Suppressor macrophage (primary cell): ENCODE measurements at regions not wholly inside any gene's neighbourhood (a gene's known extent, or its start where the extent isn't known, plus 50 kb on each side); places are given as distances from the start of the nearest gene placed in this dataset.
"Not testable (repeated sequence)": the region's sequence is repeated elsewhere in the genome, so short reads cannot be mapped to it uniquely, and the experiment has no call there.

ENCODE experiments used
- DNase-seq, 4 experiments: peaks; one replicate each; pipeline ENCODE4 v3.0.0-alpha.2; 2020 to 2022

DNA sequence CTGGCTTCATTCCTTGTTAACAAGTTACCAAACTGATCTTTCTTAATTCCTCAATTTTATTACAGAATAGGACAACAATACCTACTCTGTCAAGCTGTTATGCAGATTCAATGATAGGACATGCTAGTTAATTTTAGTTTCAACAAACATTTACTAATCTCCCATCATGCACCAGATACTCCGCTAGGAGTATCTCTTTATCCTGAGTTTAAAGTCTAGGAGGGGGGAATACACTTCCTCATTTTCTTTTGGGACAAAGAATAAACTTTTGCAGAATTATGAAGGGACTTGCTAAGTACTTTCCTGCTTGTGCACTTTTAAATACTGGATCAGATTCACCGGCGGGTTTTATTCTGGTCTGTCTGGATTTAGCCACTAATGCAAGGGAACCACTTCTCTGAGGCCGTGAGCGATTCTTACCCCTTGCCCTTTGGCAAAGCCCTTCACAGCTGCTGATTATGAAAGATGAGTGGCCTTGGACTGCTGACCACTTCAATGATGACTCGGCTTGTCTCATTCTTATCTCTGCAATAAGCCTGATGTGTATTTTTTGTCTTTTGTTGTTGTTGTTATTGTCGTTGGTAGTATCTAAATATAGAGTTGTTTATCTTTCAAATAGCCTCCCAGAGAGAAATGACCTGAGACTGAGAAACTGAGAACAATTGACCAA, 73.9 kb downstream of the RMI1 start:
- DNase-seq = no peak

DNA sequence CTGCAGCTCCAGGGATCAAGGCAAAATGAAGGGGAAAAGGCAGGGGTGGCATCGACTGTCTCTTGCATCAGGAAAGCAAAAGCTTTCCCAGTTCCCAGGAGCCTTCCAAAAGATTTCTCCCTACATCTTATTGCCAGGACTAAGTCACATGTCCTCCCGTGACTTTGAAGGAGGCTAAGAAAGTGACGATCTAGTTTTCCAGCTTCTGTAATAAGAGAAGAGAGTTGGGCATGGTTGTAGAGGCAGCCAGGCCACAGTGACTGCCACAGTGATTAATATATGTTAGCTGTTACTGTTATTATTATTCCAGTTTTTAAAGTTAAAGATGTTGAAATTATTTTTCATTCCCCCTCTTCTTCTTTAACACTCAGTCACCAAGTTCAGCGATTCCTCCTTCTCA, 77.1 kb downstream of the RMI1 start:
- no peak for DNase-seq

DNA sequence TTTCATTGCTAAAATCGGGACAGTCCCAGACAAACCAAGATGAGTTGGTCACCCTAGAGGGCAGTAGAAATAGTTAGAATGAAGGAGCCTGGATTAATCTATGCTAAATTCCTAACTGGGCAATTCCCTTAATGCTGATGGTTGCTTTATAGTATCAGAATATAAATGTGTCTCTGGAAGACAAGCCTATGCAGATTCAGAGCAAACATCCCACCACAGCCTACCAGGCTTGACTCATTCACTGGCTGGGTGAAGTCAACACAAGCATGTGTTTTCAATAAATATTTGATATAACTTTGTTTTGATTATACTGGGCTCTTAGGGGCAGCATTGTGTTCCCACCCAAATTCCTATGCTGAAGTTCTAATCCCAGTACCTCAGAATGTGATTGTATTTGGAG, 79.3 kb downstream of the RMI1 start:
- no peak for DNase-seq

DNA sequence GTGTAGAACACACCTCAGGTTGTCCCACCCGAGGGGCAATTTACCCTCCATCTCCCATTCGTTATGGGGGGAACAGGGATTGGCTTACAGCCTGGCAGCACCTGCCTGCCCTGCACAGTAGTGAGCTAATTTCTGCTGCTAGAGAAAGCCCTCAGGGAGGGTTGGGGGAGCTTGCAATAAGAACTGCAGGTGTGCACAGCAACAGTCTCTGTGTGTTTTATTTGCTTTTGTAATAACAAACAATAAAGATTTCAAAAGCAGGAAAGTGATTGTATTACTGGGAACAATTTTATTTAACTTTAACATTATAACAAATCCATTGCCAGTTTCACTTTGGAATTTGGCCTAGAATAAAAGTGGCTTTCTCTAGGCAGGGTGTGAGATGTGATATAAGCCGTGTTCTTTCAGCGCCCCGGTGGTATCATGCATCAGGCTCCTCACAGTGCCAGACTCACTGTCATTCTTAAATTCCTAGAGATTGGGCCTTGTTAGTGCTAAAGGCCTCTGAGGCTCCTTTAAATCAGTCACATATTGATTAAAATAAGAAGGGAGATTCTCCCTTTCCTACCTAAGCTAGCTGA, 81.1 kb downstream of the RMI1 start:
- DNase-seq = no peak

DNA sequence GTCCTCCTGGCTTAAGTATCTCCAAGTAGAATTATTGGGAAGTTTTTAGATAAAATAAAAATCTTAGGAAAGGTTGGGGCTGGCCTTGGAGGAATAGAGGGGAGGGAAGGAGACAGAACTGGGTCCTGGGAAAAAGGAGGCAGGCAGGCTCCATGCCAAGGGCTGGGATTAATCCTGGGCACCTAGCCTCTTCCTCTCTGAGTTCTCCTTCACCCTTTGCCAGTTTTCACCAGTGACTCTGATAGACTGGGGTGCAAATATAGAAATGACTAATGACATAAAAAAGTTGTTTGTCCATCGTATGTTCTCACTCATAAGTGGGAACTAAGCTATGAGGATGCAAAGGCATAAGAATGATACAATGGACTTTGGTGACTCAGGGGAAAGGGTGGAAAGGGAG, 81.9 kb downstream of the RMI1 start:
- DNase-seq = no peak

DNA sequence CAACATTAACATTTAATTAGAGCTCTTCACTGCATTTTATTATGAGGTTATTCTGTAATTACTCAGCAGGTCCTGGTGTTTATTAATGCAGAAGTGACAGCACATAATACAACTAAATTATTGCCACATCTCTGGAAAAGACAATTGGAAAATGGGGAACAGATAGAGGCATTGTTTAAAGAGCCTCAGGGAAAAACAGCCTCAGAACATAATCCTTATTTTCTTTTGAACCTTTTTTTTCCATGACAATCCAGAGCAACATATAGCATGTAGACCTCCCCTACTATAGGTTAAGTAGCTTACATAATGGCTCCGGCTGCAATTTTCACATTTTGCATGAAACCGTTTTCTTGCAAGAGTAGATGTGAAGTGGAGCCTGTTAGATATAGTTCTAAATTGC, 87.2 kb downstream of the RMI1 start:
- DNase-seq = no peak

DNA sequence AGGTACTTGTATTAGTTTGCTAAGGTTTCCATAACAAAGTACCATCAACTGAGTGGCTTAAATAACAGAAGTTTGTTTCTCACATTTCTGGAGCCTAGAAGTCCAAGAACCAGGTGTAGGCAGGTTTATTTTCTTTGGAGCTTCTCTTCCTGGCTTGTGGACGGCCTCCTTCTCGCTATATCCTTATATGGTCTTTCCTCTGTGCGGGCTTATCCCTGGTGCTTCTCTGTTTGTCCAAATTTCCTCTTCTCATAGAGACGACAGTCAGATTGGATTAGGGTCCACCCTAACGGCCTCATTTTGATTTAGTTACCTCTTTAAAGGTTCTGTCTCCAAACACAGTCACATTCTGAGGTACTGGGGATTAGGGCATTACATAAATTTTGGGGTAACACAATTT, 88.3 kb downstream of the RMI1 start:
- no peak for DNase-seq

DNA sequence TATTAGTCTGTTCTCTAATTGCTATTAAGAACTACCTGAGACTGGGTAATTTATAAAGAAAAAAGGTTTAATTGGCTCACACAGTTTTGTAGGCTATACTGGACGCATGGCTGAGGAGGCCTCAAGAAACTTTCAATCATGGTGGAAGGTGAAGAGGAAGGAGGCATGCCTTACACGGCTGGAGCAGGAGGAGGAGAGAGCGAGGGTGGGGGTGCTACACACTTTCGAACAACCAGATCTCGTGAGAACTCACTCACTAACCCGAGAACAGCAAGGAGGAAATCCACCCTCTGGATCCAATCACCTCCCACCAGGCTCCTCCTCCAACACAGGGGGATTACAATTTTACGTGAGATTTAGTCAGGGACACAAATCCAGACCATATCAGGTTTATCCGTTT, 90.0 kb downstream of the RMI1 start:
- no peak for DNase-seq

DNA sequence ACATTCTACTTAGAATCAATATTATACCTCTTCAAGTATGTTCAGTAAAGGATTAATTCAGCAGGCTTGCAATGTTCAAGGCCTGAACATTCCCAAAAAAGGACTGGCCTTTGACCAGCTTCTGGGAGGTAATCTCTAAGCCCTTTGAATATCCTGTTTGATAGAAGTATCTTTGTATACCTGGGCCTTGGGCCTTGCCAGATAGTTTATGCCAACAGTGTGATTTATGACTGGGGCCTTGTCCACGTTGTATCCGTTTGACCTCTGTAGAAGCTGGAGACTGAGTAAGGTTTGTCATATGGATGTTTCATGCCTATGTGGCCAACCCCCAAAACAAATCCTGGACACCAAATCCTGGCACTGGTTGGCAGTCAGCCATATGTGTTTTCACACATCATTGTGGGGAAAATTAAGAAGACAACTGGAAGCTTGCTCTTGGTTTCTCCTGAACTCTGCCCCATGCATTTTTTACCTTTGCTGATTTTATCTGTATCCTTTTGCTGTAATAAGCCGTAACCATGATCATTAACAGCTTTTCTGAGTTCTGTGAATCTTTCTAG, 92.1 kb downstream of the RMI1 start:
- DNase-seq = no peak

DNA sequence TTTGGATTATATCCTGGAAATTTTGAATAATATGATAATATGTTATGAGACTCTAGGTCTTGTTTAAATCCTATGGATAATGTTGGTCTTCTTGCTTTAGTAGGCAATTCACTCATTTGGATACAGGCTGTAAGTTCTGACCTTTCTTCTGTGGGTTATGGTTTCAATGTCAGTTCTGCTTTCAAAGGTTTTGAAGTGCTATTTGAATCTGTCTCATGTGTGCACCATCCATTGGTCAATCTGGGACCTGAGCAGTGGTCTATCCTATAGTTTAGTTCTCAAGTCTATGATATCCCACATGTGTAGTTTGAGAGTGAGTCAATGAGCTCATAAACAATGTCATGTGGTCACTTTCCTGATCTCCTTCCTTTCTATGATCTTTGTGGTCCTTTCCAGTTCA, 94.4 kb downstream of the RMI1 start:
- DNase-seq = no peak

DNA sequence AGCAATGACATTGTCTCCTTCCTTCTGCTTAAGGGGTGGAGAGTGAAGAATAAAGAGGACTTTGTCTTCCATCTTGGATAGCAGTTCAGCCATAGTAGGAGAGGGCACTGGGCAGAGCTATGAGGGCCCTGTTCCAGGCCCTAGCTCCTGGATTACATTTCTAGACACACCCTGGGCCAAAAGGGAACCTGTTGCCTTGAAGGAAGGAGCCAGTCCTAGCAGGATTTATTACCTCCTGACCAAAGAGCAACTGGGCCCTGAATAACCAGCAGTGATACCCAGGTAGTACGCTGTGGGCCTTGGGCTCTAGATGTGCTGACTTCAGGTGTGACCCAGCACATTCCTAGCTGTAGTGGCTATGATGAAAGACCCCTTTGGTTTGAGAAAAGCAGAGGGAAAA, 95.8 kb downstream of the RMI1 start:
- no peak for DNase-seq

DNA sequence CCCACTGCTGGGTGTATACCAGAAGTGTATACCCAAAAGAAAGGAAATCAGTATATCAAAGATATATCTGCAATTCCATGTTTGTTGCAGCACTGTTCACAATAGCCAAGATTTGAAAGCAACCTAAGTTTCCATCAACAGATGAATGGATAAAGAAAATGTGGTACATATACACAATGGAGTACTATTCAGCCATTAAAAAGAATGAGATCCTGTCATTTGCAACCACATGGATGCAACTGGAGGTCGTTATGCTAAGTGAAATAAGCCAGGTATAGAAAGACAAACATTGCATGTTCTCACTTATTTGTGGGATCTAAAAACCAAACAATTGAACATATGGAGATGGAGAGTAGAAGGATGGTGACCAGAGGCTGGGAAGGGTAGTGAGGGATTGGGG, 97.2 kb downstream of the RMI1 start:
- not testable (repeated sequence) for DNase-seq

DNA sequence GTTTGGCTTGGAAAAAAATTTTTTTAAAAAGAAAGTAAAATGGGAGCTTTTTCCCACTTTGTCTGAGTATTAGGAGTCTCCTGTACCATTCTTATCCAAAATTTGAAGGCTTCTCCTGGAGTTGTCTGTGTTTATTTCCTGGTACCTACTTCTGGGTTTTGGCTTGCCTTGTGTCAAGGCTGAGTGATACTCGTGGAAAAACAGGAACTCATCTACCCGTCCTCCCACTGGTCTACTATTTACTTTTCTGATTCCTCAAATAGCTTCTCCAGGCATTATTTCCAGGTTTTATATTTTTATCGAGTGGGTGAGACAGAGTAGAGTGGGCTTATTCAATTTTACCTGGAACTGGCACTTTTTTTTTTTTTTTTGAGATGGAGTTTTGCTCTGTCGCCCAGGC, 99.4 kb downstream of the RMI1 start:
- peak in 2 of 4 experiments; percentile 20 to 29 for DNase-seq

DNA sequence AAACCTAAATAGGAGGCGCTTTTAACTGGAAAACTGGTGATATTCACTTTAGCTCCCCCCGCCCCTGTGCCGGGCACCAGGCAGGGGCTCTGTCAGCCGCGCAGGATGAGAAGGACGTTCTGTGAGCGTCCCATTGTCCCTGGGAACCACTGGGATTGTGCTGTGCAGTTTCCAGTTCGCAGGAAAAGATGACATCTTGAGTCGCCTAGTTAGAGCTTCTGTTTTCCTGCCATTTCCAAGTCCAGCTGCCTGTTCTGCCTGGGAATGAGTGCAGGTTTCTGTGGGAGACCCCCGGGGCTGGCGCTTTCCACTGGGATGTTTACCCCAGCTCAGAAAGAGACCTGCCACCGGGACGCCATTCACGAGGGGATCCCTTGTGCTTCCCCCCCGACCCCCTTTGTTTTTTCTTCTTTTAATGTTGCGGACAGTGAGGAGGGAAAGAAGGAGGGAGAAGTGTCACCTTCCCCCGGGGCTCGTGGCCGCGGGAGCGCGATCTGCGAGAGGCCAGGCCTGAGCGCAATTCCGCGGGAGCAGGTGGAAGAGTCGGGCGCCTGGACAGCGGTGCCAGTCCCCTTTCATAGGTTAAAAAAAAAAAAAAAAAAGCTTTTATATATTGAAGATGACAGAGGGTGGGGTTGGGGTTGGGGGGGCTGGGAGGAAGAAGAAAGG, 121.5 kb downstream of the RMI1 start:
- no peak for DNase-seq

DNA sequence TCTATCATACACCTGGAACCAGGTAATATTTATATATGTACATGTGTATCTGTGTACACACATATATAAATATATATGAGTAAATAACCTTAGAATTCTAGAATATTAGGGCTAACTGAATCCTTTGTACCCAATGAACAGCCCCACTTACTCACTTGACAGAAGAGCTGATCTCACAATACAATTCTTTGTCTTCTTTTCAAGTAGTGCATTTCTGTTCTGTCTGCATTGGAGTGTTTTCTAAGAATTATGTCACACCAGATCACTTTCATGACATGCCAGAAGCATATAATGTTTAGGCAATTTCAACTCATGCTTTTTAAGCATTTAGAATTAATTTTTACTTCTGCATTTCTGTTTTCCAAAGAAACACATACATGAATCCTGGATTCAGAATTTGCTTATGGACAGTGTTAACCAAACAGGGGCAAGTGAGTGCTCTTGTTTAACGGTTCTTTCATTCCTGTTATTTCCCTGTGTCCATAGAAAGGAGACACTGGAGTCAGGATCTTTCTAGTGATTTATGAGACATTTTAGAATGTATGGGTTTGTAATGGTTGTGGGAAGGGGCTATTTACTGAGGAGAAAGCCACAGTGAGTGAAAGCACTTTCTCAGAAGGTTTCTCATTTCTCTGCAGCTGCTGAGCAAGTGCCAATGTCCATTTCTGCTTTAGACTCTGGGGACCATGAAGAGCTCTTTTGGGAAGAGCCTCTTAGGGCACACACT, 123.2 kb downstream of the RMI1 start:
- no peak for DNase-seq

DNA sequence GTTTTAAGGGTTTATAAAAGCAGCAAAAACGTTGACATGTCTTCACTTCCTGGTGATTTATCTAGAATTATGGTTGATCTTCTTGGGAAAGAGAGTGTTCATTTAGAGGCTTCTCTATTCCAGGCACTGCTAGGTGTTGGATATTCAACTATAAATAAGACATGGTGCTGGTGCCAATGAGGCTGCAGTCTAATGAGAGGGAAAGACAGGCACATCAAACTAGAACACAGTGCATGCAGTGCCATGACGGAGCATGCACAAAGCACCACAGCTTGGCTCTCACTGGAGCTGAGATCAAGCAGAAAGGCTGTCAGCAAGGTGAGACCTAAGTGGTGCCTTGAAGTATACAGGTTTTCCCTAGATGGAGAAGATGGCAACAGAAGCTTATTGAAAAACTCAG, 126.5 kb downstream of the RMI1 start:
- no peak for DNase-seq

DNA sequence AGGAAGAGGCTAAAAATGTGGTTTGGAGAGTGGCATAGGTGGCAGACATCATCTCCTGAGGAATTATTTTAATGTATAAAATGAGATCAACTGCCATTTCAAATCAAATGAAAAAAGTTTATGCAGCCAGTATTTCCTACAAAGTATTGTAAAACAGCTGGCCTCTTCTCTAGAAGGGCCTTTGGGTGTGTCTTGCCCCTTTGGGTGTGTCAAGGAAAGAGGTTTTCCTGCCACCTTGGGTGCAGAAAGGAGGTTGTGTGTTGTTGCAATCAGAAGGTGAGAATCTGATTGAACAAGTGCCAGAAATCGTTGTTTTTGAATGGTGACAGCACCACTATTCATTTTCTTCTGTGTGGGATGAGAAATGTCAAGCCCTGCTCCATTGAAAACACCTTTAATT, 127.4 kb downstream of the RMI1 start:
- DNase-seq = no peak

DNA sequence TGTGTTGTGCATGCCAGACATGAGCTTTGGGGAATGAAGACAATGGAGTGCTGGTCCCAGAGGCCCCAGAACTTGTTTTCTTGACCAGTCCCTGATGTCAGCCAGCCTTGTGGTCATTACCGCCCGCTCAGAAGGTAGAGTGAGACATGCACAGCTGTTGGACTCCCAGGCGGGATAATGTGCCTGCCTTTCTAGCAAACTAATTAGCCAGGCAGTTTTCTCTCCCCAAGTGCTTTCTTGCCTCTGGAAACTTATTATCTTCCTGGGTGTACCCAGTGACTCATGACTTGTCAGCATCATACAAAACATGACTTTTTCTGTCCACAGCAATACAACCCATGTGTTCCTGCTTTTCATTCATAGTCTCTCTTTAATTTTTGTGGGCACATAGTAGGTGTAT, 131.1 kb downstream of the RMI1 start:
- no peak for DNase-seq

DNA sequence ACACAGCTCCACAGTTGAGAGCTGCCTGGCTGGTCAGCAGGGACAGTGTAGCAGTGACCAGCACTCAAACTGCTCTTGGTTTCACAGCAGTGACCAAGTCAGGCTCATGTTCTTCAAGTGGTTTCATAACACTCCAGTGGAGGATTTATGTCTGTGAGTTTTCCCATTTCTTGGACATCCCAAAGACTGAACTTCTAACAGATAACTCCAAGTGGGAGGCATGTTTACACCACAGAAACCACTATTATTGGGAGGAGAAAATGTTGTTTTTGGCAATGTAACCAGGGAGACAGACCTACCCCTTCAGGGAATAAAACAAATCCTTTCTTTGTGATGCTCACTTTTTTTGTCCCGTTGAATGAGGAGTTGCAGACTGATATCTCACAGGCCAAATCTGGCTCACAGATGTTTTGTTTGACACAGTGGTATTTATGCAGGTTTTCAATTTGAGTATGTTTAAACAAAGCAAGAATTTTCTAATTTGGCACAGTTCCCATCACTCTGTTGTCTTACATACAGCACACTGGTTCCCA, 141.5 kb downstream of the RMI1 start:
- no peak for DNase-seq

DNA sequence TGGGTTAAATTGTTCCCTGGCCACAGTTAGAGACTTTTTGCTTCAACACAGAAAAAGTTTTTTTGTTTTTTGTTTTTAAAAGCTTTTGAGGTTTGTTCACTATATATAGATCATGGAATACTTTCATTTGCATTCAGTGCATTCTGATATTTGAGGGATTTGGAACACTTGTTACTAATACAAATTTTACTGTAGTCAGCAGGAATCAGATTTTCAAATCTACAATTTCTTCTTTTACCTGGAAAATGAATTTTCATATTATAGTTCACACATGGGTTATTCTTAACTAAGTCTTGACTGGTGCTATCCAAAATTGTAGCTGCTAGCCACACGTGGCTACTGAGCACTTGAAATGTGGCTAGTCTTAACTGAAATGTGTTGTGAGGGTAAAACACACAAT, 142.0 kb downstream of the RMI1 start:
- DNase-seq = no peak

DNA sequence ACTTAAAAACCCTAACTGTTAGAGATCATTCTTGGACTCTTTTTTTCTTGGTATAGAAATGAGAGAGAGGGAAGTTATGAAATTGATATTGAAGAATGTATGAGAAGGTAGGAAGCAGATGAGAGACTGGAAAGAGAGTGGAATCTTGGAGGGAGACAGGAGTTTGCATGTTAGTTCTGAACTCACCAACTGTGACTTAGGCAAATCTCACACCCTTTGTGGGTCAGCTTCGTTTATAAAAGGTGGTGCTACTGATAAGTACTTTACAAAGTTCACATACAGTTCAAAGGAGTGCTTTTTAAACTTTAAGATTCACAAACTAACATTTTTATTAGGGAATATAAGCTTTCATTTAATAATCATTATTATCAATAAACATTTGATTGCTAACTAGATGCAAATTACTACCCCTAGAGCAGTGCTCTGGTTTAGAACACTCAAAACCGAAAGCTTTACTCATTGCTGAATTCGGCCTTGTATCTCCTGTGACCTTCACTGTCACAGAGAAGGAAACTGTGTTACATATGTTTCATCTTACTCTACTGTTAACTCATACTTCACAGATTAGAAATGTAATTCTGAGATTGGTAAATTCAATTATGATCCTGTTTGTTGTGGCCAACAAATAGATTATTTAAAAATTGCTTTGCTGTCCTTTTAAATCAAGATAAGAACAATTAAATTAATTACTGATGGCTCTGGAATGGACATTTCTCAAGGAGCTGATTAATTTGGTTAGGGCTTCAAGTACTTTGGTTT, 143.2 kb downstream of the RMI1 start:
- no peak for DNase-seq

DNA sequence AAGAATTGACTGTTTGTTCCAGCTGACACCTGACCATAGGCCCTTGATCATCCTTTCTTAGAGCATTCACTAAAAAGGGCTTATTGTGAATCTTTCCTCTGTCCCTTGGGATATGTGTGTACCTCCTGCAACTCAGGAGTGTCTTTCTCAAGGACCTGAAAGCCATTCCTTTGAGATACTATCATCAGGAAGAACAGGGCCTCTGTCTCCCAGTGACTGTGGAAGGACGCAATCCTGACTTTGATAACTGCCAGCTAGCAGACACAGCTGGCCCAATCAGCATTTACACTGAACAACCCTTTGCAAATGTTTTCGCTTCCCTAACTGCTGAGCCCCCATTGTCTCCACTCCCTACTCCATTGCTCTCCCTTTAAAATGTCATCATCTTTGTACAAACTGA, 144.4 kb downstream of the RMI1 start:
- no peak for DNase-seq
